ENCODE measurements at regions not wholly inside any gene's neighbourhood (a gene's known extent, or its start where the extent isn't known, plus 50 kb on each side); places are given as distances from the start of the nearest gene placed in this dataset.

GRCh38 chr2:217573571-217573970 is 429.2 kb downstream of the TNS1 start:
- no peak for DNase-seq

- DNase-seq: no peak
Measured at GRCh38 chr2:217570394-217570793, 432.4 kb downstream of the TNS1 start.

GRCh38 chr2:217568289-217568971 is 434.4 kb downstream of the TNS1 start:
- DNase-seq: no peak

- no peak for DNase-seq
Measured at GRCh38 chr2:217563565-217563964, 439.2 kb downstream of the TNS1 start.

GRCh38 chr2:217562871-217563480 is 439.8 kb downstream of the TNS1 start:
- no peak for DNase-seq

- DNase-seq: no peak
Measured at GRCh38 chr2:217559084-217559483, 443.7 kb downstream of the TNS1 start.

- no peak for DNase-seq
Measured at GRCh38 chr2:217555081-217555876, 447.5 kb downstream of the TNS1 start.

GRCh38 chr2:217553679-217554078 is 449.1 kb downstream of the TNS1 start:
- no peak for DNase-seq

GRCh38 chr2:217553202-217553601 is 449.6 kb downstream of the TNS1 start:
- DNase-seq: no peak

- no peak for DNase-seq
Measured at GRCh38 chr2:217552081-217552480, 450.7 kb downstream of the TNS1 start.

GRCh38 chr2:217551252-217551899 is 451.4 kb downstream of the TNS1 start:
- no peak for DNase-seq

- DNase-seq: no peak
Measured at GRCh38 chr2:217539126-217539525, 463.7 kb downstream of the TNS1 start.

GRCh38 chr2:217538719-217539118 is 464.1 kb downstream of the TNS1 start:
- no peak for DNase-seq

GRCh38 chr2:217535957-217536708 is 466.7 kb downstream of the TNS1 start:
- no peak for DNase-seq

- DNase-seq: no peak
Measured at GRCh38 chr2:217530392-217531090, 472.3 kb downstream of the TNS1 start.

- DNase-seq: no peak
Measured at GRCh38 chr2:217529271-217529670, 473.5 kb downstream of the TNS1 start.

GRCh38 chr2:217527590-217528202 is 475.1 kb downstream of the TNS1 start:
- DNase-seq: no peak

GRCh38 chr2:217525076-217525475 is 477.7 kb downstream of the TNS1 start:
- DNase-seq: no peak

- no peak for DNase-seq
Measured at GRCh38 chr2:217523286-217523685, 479.5 kb downstream of the TNS1 start.

GRCh38 chr2:217521820-217522219 is 481.0 kb downstream of the TNS1 start:
- DNase-seq: no peak

GRCh38 chr2:217520356-217521010 is 482.3 kb downstream of the TNS1 start:
- DNase-seq: no peak
